SH-SY5Y (cell line): ENCODE measurements at regions not wholly inside any gene's neighbourhood (a gene's known extent, or its start where the extent isn't known, plus 50 kb on each side); places are given as distances from the start of the nearest gene placed in this dataset.

Source experiments
- GATA2 ChIP-seq: IDR thresholded peaks from 2 replicates; pipeline ENCODE4 v1.6.1; 2011; ENCODE audit warnings: mild to moderate bottlenecking, low read depth, low read length
- GATA3 ChIP-seq: IDR thresholded peaks from 2 replicates; pipeline ENCODE4 v1.6.1; 2011; ENCODE audit warnings: low read depth, mild to moderate bottlenecking, low read length, moderate library complexity

GRCh38 chr19:32196690-32197420, 148.6 kb upstream of the ZNF507 start:
- TF ChIP-seq GATA3: no peak
- no peak for TF ChIP-seq GATA2
